MM.1S (cell line): ENCODE measurements at regions not wholly inside any gene's neighbourhood (a gene's known extent, or its start where the extent isn't known, plus 50 kb on each side); places are given as distances from the start of the nearest gene placed in this dataset.

Source experiments
- EZH2 ChIP-seq: fragments of 300-600 bp; sonication (generic); optimal IDR thresholded peaks from 2 replicates; pipeline ENCODE3; 2017; ENCODE audit warnings: low read depth, mild to moderate bottlenecking, antibody characterized with exemption, low read length, mixed read lengths
- TF ChIP-seq, protein P1 (sequence below): fragments of 300-600 bp; sonication (generic); IDR thresholded peaks from 2 replicates; pipeline ENCODE4 v1.5.1; 2016; ENCODE audit warnings: antibody characterized with exemption, low read length, mixed read lengths

DNA sequence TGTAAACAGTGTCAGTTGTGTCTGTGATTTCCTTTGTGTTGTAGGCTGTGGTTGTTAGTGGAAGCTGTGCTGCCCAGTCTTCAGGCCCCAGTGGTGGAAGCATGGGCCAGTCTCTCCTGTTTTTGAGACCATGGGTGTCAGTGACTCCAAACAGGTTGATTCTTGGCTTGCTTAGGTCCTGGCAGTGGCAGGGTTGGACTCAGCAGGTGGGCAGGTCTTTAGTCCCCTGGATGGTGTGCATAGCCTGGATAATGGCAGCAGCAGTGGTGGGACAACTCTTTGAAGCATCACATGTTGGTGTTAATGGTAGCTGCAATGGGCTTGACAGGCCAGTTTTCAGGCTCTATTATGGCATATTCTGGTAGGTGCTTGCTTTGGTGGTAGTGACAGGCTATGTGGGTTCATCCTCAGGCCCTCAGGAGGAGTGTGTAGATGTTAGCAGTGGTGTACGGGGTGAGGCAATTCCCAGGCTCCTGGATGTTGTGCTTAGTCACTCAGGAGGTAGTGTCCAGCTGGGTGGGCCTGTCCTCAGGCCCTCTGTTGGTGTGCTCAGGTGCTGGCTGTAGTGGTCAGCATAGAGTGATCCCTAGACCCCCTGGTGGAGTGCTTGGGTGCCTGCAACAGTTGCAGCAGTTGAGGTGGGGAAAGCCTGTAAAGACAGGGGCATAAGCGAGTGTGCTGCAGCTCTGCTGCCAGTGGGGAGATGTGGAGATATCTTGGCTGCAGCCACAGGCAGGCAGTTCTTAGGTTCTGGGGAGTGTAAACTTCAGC, 596.7 kb downstream of the PDCD6IP start:
- TF ChIP-seq, protein P1, sequence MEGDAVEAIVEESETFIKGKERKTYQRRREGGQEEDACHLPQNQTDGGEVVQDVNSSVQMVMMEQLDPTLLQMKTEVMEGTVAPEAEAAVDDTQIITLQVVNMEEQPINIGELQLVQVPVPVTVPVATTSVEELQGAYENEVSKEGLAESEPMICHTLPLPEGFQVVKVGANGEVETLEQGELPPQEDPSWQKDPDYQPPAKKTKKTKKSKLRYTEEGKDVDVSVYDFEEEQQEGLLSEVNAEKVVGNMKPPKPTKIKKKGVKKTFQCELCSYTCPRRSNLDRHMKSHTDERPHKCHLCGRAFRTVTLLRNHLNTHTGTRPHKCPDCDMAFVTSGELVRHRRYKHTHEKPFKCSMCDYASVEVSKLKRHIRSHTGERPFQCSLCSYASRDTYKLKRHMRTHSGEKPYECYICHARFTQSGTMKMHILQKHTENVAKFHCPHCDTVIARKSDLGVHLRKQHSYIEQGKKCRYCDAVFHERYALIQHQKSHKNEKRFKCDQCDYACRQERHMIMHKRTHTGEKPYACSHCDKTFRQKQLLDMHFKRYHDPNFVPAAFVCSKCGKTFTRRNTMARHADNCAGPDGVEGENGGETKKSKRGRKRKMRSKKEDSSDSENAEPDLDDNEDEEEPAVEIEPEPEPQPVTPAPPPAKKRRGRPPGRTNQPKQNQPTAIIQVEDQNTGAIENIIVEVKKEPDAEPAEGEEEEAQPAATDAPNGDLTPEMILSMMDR: no peak
- no peak for TF ChIP-seq EZH2
